Heart left ventricle (tissue), 13 donors: ENCODE measurements at regions not wholly inside any gene's neighbourhood (a gene's known extent, or its start where the extent isn't known, plus 50 kb on each side); places are given as distances from the start of the nearest gene placed in this dataset.

ENCODE experiments used
- POLR2A ChIP-seq, 2 donors: fragments of 450-650 bp; IDR thresholded peaks; one replicate each; pipeline ENCODE4 v1.6.1; 2017; ENCODE audit warnings: antibody characterized with exemption in 2 of 2, mild to moderate bottlenecking in 2 of 2, moderate library complexity in 2 of 2
- TF ChIP-seq, protein P1 (sequence below), 12 donors: fragments of 200-600 bp; sonication (generic) in 4 of 12; IDR thresholded peaks; one replicate each; pipeline versions ENCODE4 v1.5.0 to v1.8.0; 2018 to 2022; ENCODE audit warnings: antibody characterized with exemption in 12 of 12, mild to moderate bottlenecking in 5 of 12
- donor health status: ischemic (EF 13 %, LVEDD 7.1; RV severe dilation, severe dysfunction).
- donor health status: DM: no; HTN: yes; CAD: no.
- donor health status: DM: no; HTN: no; CAD: no.
- donor health status: ischemic (EF 25% LVEDD 6.9; RV normal size, moderate dysfunction).
- donor health status: ischemic (EF 25% LVEDD 5.7; RV mildly dilated, moderate dysfunction).
- donor health status: ischemic (EF 35%, LVEDD 5.7; RV mildly dilated, moderate dysfunction).
- donor health status: nonischemic (EF 11% LVEDD 7.7; RV severe dilation, severe dysfunction).
- donor health status: DM: yes; HTN: yes; CAD: no.
- donor health status: PGD.
- donor health status: ischemic (EF 29% LVEDD 5.4; RV normal size, mild dysfunction).
- donor health status: nonischemic (EF 23%, LVEDD 6.1; RV moderate dilation, normal function).

DNA sequence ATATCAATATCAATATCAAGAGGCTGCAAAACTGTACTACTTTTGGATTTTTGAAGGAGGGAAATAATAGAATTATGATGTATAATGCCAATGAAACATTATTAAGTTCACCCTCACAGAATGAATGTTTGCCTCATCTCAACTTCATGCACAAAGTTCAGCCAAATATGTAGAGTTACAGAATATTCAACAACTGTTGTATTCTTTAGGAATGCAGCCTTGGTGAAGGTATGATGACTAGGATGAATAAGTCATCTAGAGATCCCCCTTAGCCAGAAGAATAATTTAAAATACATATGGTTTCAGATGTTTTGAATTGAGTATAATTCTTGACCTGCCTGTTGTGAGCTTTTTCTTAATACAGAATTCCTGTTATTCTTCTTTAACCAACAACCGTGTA is 308.3 kb downstream of the COX7C start:
- TF ChIP-seq, protein P1, sequence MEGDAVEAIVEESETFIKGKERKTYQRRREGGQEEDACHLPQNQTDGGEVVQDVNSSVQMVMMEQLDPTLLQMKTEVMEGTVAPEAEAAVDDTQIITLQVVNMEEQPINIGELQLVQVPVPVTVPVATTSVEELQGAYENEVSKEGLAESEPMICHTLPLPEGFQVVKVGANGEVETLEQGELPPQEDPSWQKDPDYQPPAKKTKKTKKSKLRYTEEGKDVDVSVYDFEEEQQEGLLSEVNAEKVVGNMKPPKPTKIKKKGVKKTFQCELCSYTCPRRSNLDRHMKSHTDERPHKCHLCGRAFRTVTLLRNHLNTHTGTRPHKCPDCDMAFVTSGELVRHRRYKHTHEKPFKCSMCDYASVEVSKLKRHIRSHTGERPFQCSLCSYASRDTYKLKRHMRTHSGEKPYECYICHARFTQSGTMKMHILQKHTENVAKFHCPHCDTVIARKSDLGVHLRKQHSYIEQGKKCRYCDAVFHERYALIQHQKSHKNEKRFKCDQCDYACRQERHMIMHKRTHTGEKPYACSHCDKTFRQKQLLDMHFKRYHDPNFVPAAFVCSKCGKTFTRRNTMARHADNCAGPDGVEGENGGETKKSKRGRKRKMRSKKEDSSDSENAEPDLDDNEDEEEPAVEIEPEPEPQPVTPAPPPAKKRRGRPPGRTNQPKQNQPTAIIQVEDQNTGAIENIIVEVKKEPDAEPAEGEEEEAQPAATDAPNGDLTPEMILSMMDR (IDR thresholded peaks at IDR 0.05) = no peak
- TF ChIP-seq POLR2A (IDR thresholded peaks at IDR 0.05) = no peak
